ENCODE measurements at regions not wholly inside any gene's neighbourhood (a gene's known extent, or its start where the extent isn't known, plus 50 kb on each side); places are given as distances from the start of the nearest gene placed in this dataset.
A peak's percentile ranks its signal among the peaks of the same experiment; 100 is the strongest.

GRCh38 chr13:63605403-63605802, 2189.8 kb upstream of the PCDH20 start:
- DNase-seq (ENCODE audit: low read depth, low spot score) = no peak

- no peak for DNase-seq (ENCODE audit: low read depth, low spot score)
Measured at GRCh38 chr13:63595811-63596210, 2180.2 kb upstream of the PCDH20 start.

- DNase-seq (ENCODE audit: low read depth, low spot score) = no peak
Measured at GRCh38 chr13:63586467-63586866, 2170.8 kb upstream of the PCDH20 start.

- DNase-seq (ENCODE audit: low read depth, low spot score) = no peak
Measured at GRCh38 chr13:63578796-63579195, 2163.1 kb upstream of the PCDH20 start.

GRCh38 chr13:63567031-63567430, 2151.4 kb upstream of the PCDH20 start:
- DNase-seq (ENCODE audit: low read depth, low spot score) = no peak

- DNase-seq (ENCODE audit: low read depth, low spot score) = no peak
Measured at GRCh38 chr13:63554157-63554556, 2138.5 kb upstream of the PCDH20 start.

- DNase-seq (ENCODE audit: low read depth, low spot score) = no peak
Measured at GRCh38 chr13:63551731-63552130, 2136.1 kb upstream of the PCDH20 start.

- no peak for DNase-seq (ENCODE audit: low read depth, low spot score)
Measured at GRCh38 chr13:63546524-63546923, 2130.9 kb upstream of the PCDH20 start.

GRCh38 chr13:63542770-63543169, 2127.1 kb upstream of the PCDH20 start:
- no peak for DNase-seq (ENCODE audit: low read depth, low spot score)

- no peak for DNase-seq (ENCODE audit: low read depth, low spot score)
Measured at GRCh38 chr13:63541336-63541735, 2125.7 kb upstream of the PCDH20 start.

- DNase-seq (ENCODE audit: low read depth, low spot score) = no peak
Measured at GRCh38 chr13:63540061-63540460, 2124.4 kb upstream of the PCDH20 start.

- peak; percentile 33 for DNase-seq (ENCODE audit: low read depth, low spot score)
Measured at GRCh38 chr13:63517371-63517770, 2101.7 kb upstream of the PCDH20 start.

GRCh38 chr13:63516124-63516523, 2100.5 kb upstream of the PCDH20 start:
- DNase-seq (ENCODE audit: low read depth, low spot score) = no peak

GRCh38 chr13:63514886-63515285, 2099.2 kb upstream of the PCDH20 start:
- DNase-seq (ENCODE audit: low read depth, low spot score) = no peak

GRCh38 chr13:63512095-63512494, 2096.4 kb upstream of the PCDH20 start:
- no peak for DNase-seq (ENCODE audit: low read depth, low spot score)

GRCh38 chr13:63501702-63502101, 2086.1 kb upstream of the PCDH20 start:
- no peak for DNase-seq (ENCODE audit: low read depth, low spot score)

- DNase-seq (ENCODE audit: low read depth, low spot score) = no peak
Measured at GRCh38 chr13:63497601-63498000, 2082.0 kb upstream of the PCDH20 start.

GRCh38 chr13:63492604-63493003, 2077.0 kb upstream of the PCDH20 start:
- no peak for DNase-seq (ENCODE audit: low read depth, low spot score)

- DNase-seq (ENCODE audit: low read depth, low spot score) = no peak
Measured at GRCh38 chr13:63490149-63490548, 2074.5 kb upstream of the PCDH20 start.

GRCh38 chr13:63481334-63481733, 2065.7 kb upstream of the PCDH20 start:
- DNase-seq (ENCODE audit: low read depth, low spot score) = peak; percentile 15

- no peak for DNase-seq (ENCODE audit: low read depth, low spot score)
Measured at GRCh38 chr13:63472711-63473110, 2057.1 kb upstream of the PCDH20 start.

GRCh38 chr13:63463782-63464610, 2048.3 kb upstream of the PCDH20 start:
- DNase-seq (ENCODE audit: low read depth, low spot score) = no peak

- DNase-seq (ENCODE audit: low read depth, low spot score) = no peak
Measured at GRCh38 chr13:63460462-63461090, 2044.9 kb upstream of the PCDH20 start.

Measured in smooth muscle cell of the brain vasculature (primary cell).